ENCODE measurements at regions not wholly inside any gene's neighbourhood (a gene's known extent, or its start where the extent isn't known, plus 50 kb on each side); places are given as distances from the start of the nearest gene placed in this dataset.
"Not testable (repeated sequence)": the region's sequence is repeated elsewhere in the genome, so short reads cannot be mapped to it uniquely, and the experiment has no call there.

DNA sequence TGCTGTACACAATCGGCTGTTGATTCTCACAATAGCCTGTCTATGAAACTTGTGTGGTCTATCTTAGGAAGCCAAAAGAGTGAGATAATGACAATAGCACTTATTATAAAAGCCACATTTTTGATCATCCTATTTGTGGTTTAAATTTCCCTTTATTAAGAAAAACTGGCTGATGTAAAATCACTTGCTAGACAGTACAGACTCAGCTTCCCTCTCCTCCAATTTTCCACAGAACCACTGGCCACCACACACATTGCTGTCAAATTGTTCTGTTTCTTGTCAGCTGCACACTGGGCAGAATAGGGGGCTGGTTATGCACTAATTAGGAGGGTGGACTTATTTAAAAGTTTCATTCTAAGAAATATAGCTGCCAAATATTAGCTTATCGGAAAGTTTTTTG is 425.9 kb downstream of the EPHA3 start:
- H3K9me3 Mint-ChIP-seq: peaks cover 6% of the 10 kb centered on the region
- H3K27me3 Mint-ChIP-seq: no peaks in the 10 kb centered on the region
- H3K4me1 Mint-ChIP-seq: no peaks in the 10 kb centered on the region
- no peak overlapping the region for H3K27ac Mint-ChIP-seq
- DNase-seq: no peak
- H3K36me3 Mint-ChIP-seq (ENCODE audit: low read depth): no peaks in the 10 kb centered on the region
- intact Hi-C loops (cut with micrococcal nuclease): no loop called here
- no peak overlapping the region for H3K4me3 Mint-ChIP-seq

DNA sequence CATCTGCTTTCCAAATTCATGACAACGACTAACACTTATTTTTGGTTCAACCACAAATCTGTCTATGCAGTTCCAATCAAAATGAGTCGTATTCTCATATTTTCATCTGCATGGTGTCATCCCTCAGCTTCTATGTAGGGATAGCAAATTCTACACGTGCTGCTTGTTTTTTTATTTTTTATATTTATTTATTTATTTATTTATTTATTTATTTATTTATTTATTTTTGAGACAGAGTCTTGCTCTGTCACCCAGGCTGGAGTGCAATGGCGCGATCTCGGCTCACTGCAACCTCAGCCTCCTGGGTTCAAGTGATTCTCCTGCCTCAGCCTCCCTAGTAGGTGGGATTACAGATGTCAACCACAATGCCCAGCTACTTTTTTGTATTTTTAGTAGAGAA is 447.2 kb downstream of the EPHA3 start:
- H3K9me3 Mint-ChIP-seq: peaks cover 19% of the 10 kb centered on the region
- H3K36me3 Mint-ChIP-seq (ENCODE audit: low read depth); intact Hi-C loops (cut with micrococcal nuclease); H3K4me1 Mint-ChIP-seq; H3K27ac Mint-ChIP-seq; DNase-seq; H3K4me3 Mint-ChIP-seq; H3K27me3 Mint-ChIP-seq: not testable (repeated sequence)

DNA sequence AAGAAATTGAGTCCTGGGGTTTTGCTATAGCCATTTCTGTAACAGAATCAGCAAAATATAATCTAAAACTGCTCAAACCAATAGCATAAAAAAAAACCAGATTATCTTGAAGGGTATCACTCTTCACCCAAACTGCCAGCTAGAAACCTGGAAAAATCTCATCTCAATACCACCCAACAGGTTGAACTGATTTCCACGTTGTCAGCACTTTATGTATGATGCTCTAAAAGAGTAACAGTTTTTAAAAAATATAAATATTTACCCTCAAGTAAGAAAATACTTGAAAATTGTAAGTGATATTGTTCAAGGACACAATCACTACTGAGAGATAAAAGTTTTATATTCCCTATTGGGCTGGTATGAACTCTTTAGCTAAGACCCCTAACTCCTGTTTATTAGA is 451.3 kb downstream of the EPHA3 start:
- peaks cover 21% of the 10 kb centered on the region for H3K9me3 Mint-ChIP-seq
- H3K4me3 Mint-ChIP-seq: no peak overlapping the region
- H3K36me3 Mint-ChIP-seq (ENCODE audit: low read depth): no peaks in the 10 kb centered on the region
- DNase-seq: no peak
- H3K4me1 Mint-ChIP-seq: no peaks in the 10 kb centered on the region
- intact Hi-C loops (cut with micrococcal nuclease): no loop called here
- H3K27ac Mint-ChIP-seq: no peak overlapping the region
- H3K27me3 Mint-ChIP-seq: no peaks in the 10 kb centered on the region

- intact Hi-C loops (cut with micrococcal nuclease): no loop called here
- Mint-ChIP-seq H3K27ac (no peak overlapping the region), H3K4me1 (no peaks in the 10 kb centered on the region), H3K4me3 (no peak overlapping the region), H3K9me3 (peaks cover 21% of the 10 kb centered on the region), H3K27me3 (no peaks in the 10 kb centered on the region), H3K36me3 (ENCODE audit: low read depth) (no peaks in the 10 kb centered on the region)
- no peak for DNase-seq
These were observed 453.1 kb downstream of the EPHA3 start for GRCh38 chr3:89560568-89560967.

DNA sequence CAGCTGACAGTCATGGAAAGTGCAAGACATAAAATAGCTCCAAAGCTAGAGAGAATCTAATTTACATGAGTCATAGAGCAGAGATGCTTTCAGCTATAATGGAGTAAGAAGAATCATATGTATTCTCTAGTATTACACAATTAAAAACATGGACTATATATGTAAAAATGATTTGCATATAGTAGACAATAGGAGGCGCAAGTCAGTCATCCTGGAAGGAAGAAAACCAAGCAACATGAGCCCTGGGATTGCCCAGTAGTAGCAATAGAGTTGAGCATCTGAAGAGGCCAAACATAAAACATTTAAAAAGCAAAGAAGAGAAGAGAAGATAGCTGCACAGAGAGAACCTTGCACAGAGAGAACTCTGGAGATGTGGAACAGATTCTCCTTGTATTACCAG is 455.0 kb downstream of the EPHA3 start:
- Mint-ChIP-seq H3K27me3 (no peaks in the 10 kb centered on the region), H3K4me1 (no peaks in the 10 kb centered on the region), H3K4me3 (no peak overlapping the region), H3K9me3 (peaks cover 15% of the 10 kb centered on the region), H3K27ac (no peak overlapping the region), H3K36me3 (ENCODE audit: low read depth) (no peaks in the 10 kb centered on the region)
- DNase-seq: no peak
- intact Hi-C loops (cut with micrococcal nuclease): no loop called here

DNA sequence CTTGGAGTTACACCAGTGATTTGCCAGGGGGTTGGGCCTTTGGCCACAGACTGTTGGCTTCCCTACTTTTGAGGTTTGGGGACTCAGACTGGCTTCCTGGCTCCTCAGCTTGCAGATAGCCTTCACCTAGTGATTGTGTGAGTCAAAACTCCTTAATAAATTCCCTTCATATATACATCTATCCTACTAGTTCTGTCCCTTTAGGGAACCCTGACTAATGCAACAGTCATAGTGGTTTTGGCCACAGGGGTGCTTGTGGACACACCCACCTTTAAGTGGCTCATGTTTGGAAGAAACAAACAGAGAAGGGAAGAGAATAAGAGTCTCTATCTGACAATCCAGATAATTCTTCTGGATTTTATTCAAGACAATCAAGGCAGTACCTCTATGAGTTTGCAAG is 457.7 kb downstream of the EPHA3 start:
- no peaks in the 10 kb centered on the region for H3K36me3 Mint-ChIP-seq (ENCODE audit: low read depth)
- intact Hi-C loops (cut with micrococcal nuclease): no loop called here
- no peak for DNase-seq
- no peak overlapping the region for H3K27ac Mint-ChIP-seq
- H3K9me3 Mint-ChIP-seq: peaks cover 7% of the 10 kb centered on the region
- no peaks in the 10 kb centered on the region for H3K27me3 Mint-ChIP-seq
- no peak overlapping the region for H3K4me3 Mint-ChIP-seq
- H3K4me1 Mint-ChIP-seq: no peaks in the 10 kb centered on the region

GRCh38 chr3:89570465-89570864 is 463.0 kb downstream of the EPHA3 start:
- H3K4me3 Mint-ChIP-seq: no peak overlapping the region
- intact Hi-C loops (cut with micrococcal nuclease): no loop called here
- H3K36me3 Mint-ChIP-seq (ENCODE audit: low read depth): no peaks in the 10 kb centered on the region
- H3K27ac Mint-ChIP-seq: no peak overlapping the region
- no peaks in the 10 kb centered on the region for H3K27me3 Mint-ChIP-seq
- DNase-seq: no peak
- no peaks in the 10 kb centered on the region for H3K9me3 Mint-ChIP-seq
- no peaks in the 10 kb centered on the region for H3K4me1 Mint-ChIP-seq

GRCh38 chr3:89571298-89571697 is 463.9 kb downstream of the EPHA3 start:
- intact Hi-C loops (cut with micrococcal nuclease): no loop called here
- Mint-ChIP-seq H3K4me1 (no peaks in the 10 kb centered on the region), H3K9me3 (no peaks in the 10 kb centered on the region), H3K4me3 (no peak overlapping the region), H3K27ac (no peak overlapping the region), H3K36me3 (ENCODE audit: low read depth) (no peaks in the 10 kb centered on the region), H3K27me3 (no peaks in the 10 kb centered on the region)
- DNase-seq: no peak

- intact Hi-C loops (cut with micrococcal nuclease): no loop called here
- H3K9me3 Mint-ChIP-seq: no peaks in the 10 kb centered on the region
- no peak overlapping the region for H3K27ac Mint-ChIP-seq
- H3K36me3 Mint-ChIP-seq (ENCODE audit: low read depth): no peaks in the 10 kb centered on the region
- H3K27me3 Mint-ChIP-seq: no peaks in the 10 kb centered on the region
- no peak for DNase-seq
- H3K4me1 Mint-ChIP-seq: no peaks in the 10 kb centered on the region
- H3K4me3 Mint-ChIP-seq: no peak overlapping the region
These were observed 464.3 kb downstream of the EPHA3 start for GRCh38 chr3:89571707-89572106.

DNA sequence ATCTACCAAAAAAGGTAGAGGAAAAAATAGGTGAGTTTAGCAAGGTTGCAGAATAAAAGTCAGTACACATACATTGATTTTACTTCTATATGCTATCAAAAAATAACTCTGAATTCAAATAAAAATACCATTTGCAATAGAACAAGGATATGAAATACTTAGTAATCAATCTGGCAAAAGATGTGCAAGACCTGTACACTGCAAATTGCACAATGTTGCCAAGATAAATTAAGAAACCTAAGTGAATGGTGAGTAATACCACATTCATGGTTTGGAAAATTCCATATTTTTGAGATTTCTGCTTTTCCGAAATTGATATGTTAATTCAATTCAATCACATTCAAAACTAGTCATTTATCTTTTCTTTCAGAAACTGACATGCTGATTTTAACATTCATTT is 464.8 kb downstream of the EPHA3 start:
- no peaks in the 10 kb centered on the region for H3K27me3 Mint-ChIP-seq
- H3K4me1 Mint-ChIP-seq: no peaks in the 10 kb centered on the region
- H3K4me3 Mint-ChIP-seq: no peak overlapping the region
- no peaks in the 10 kb centered on the region for H3K36me3 Mint-ChIP-seq (ENCODE audit: low read depth)
- H3K27ac Mint-ChIP-seq: no peak overlapping the region
- intact Hi-C loops (cut with micrococcal nuclease): no loop called here
- no peak for DNase-seq
- H3K9me3 Mint-ChIP-seq: no peaks in the 10 kb centered on the region

- Mint-ChIP-seq H3K27ac (no peak overlapping the region), H3K4me3 (no peak overlapping the region), H3K9me3 (no peaks in the 10 kb centered on the region), H3K36me3 (ENCODE audit: low read depth) (no peaks in the 10 kb centered on the region), H3K4me1 (no peaks in the 10 kb centered on the region), H3K27me3 (no peaks in the 10 kb centered on the region)
- no peak for DNase-seq
- intact Hi-C loops (cut with micrococcal nuclease): no loop called here
These were observed 469.0 kb downstream of the EPHA3 start for GRCh38 chr3:89576417-89576816.

DNA sequence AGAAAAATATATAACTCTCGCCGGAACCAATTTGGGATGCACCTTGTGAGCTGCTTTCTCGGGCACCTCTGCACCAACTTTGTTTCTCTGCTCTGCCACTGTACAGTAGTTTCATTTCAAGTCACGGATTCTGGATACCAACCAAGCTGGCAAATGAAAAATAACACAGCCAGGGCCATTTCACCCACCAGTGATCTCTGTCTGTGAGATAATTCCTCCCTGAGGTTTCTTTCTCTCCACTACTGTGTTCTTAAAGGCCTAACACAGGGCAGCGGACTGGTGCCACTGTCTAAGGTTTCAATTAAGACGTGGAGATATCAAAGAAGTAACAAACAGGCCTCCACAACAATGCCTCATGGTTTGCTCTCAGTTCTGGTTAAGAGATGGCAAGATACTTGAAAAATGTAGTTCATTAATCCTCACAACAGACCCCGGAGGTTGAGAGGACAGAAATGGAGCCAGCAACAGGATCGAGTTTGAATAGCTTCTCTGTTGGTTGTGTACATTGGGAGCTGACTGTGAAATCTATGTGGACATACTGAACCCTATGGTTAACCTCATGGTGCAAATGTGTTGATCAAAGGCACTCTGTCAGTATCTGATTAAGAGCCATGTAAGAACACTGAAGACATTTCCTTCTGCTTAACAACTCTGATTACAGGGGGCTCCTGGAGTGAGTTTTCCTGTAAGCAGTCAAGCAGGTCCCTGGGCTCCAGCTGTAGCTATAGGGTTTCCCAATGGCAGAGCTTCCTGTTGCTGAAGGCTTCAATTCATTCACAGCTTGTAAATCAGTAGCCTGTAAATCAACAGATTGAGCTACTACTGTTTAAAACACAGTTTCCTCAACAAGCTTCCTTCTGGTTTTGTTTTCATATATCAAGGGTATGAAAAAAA is 470.5 kb downstream of the EPHA3 start:
- Mint-ChIP-seq H3K9me3 (no peaks in the 10 kb centered on the region), H3K36me3 (ENCODE audit: low read depth) (no peaks in the 10 kb centered on the region), H3K27me3 (no peaks in the 10 kb centered on the region), H3K4me3 (no peak overlapping the region), H3K27ac (no peak overlapping the region), H3K4me1 (no peaks in the 10 kb centered on the region)
- intact Hi-C loops (cut with micrococcal nuclease): no loop called here
- DNase-seq: no peak

- Mint-ChIP-seq H3K9me3 (no peaks in the 10 kb centered on the region), H3K36me3 (ENCODE audit: low read depth) (no peaks in the 10 kb centered on the region), H3K4me1 (no peaks in the 10 kb centered on the region), H3K4me3 (no peak overlapping the region), H3K27ac (no peak overlapping the region), H3K27me3 (no peaks in the 10 kb centered on the region)
- intact Hi-C loops (cut with micrococcal nuclease): no loop called here
- DNase-seq: no peak
These were observed 473.4 kb downstream of the EPHA3 start for GRCh38 chr3:89580859-89581258.

GRCh38 chr3:89584398-89584797 is 477.0 kb downstream of the EPHA3 start:
- H3K27me3 Mint-ChIP-seq: no peaks in the 10 kb centered on the region
- intact Hi-C loops (cut with micrococcal nuclease): no loop called here
- H3K27ac Mint-ChIP-seq: no peak overlapping the region
- no peaks in the 10 kb centered on the region for H3K36me3 Mint-ChIP-seq (ENCODE audit: low read depth)
- no peaks in the 10 kb centered on the region for H3K9me3 Mint-ChIP-seq
- H3K4me3 Mint-ChIP-seq: no peak overlapping the region
- DNase-seq: no peak
- no peaks in the 10 kb centered on the region for H3K4me1 Mint-ChIP-seq

DNA sequence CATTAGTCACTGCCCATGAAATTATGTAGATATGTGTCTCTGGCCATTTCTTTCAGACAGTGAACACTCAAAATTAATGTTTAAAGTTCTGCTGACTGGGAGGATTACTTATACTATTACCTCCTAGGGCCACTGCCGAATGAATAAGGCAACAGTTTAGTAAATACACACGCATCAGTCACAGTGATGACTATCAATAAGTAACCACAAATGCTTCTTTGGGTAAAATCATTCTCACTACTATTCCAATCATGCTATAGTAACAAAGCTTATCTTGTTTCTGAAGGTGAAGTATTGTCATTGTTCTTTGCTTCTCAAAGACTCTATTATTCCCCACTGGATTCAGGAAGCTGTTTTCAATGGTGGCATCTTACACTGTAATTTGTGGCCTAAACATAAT is 478.8 kb downstream of the EPHA3 start:
- intact Hi-C loops (cut with micrococcal nuclease): no loop called here
- Mint-ChIP-seq H3K27ac (no peak overlapping the region), H3K27me3 (no peaks in the 10 kb centered on the region), H3K4me3 (no peak overlapping the region), H3K9me3 (no peaks in the 10 kb centered on the region), H3K4me1 (no peaks in the 10 kb centered on the region), H3K36me3 (ENCODE audit: low read depth) (no peaks in the 10 kb centered on the region)
- no peak for DNase-seq

All from activated CD4-positive, alpha-beta T cell treated with anti-CD3 and anti-CD28 coated beads, Interleukin-2, amount 10 ng/mL, durations not matched to agents 24 days and 14 days (primary cell).